ENCODE measurements at regions not wholly inside any gene's neighbourhood (a gene's known extent, or its start where the extent isn't known, plus 50 kb on each side); places are given as distances from the start of the nearest gene placed in this dataset.

- DNase-seq: no peak
Observed at GRCh38 chr2:12978066-12978835, 261.5 kb downstream of the TRIB2 start.

GRCh38 chr2:12979066-12979465 lies 262.3 kb downstream of the TRIB2 start:
- DNase-seq: no peak

- no peak for DNase-seq
Observed at GRCh38 chr2:12980817-12981216, 264.1 kb downstream of the TRIB2 start.

- no peak for DNase-seq
Observed at GRCh38 chr2:12982149-12982584, 265.4 kb downstream of the TRIB2 start.

- no peak for DNase-seq
Observed at GRCh38 chr2:12987246-12987645, 270.5 kb downstream of the TRIB2 start.

GRCh38 chr2:12988279-12988678 lies 271.5 kb downstream of the TRIB2 start:
- no peak for DNase-seq

- DNase-seq: no peak
Observed at GRCh38 chr2:12990523-12990922, 273.8 kb downstream of the TRIB2 start.

- no peak for DNase-seq
Observed at GRCh38 chr2:12998685-12999084, 281.9 kb downstream of the TRIB2 start.

- DNase-seq: no peak
Observed at GRCh38 chr2:13000664-13001363, 284.1 kb downstream of the TRIB2 start.

GRCh38 chr2:13001408-13001807 lies 284.7 kb downstream of the TRIB2 start:
- no peak for DNase-seq

- no peak for DNase-seq
Observed at GRCh38 chr2:13002536-13003331, 286.0 kb downstream of the TRIB2 start.

- DNase-seq: no peak
Observed at GRCh38 chr2:13003500-13003899, 286.8 kb downstream of the TRIB2 start.

- DNase-seq: no peak
Observed at GRCh38 chr2:13005048-13005447, 288.3 kb downstream of the TRIB2 start.

GRCh38 chr2:13005761-13006335 lies 289.1 kb downstream of the TRIB2 start:
- no peak for DNase-seq

- DNase-seq: no peak
Observed at GRCh38 chr2:13006426-13006825, 289.7 kb downstream of the TRIB2 start.

- peak; percentile 8 for DNase-seq
Observed at GRCh38 chr2:13006829-13007717, 290.3 kb downstream of the TRIB2 start.

GRCh38 chr2:13009027-13009642 lies 292.4 kb downstream of the TRIB2 start:
- DNase-seq: no peak

GRCh38 chr2:13010283-13010682 lies 293.5 kb downstream of the TRIB2 start:
- no peak for DNase-seq

GRCh38 chr2:13014783-13015182 lies 298.0 kb downstream of the TRIB2 start:
- no peak for DNase-seq

GRCh38 chr2:13015532-13016320 lies 299.0 kb downstream of the TRIB2 start:
- DNase-seq: no peak

- no peak for DNase-seq
Observed at GRCh38 chr2:13018490-13018889, 301.8 kb downstream of the TRIB2 start.
